MM.1S (cell line): ENCODE measurements at regions not wholly inside any gene's neighbourhood (a gene's known extent, or its start where the extent isn't known, plus 50 kb on each side); places are given as distances from the start of the nearest gene placed in this dataset.

Source experiments
- CTCF ChIP-seq: fragments of 300-600 bp; sonication (generic); IDR thresholded peaks from 2 replicates; pipeline ENCODE4 v1.5.1; 2016; ENCODE audit warnings: antibody characterized with exemption, low read length, mixed read lengths
- EZH2 ChIP-seq: fragments of 300-600 bp; sonication (generic); optimal IDR thresholded peaks from 2 replicates; pipeline ENCODE3; 2017; ENCODE audit warnings: low read depth, mild to moderate bottlenecking, antibody characterized with exemption, low read length, mixed read lengths
- EZH2phosphoT487 ChIP-seq: fragments of 300-600 bp; sonication (generic); IDR thresholded peaks from 2 replicates; pipeline ENCODE4 v1.6.1; 2018; ENCODE audit warnings: antibody characterized with exemption, low read length

- TF ChIP-seq CTCF (no peak), EZH2phosphoT487 (no peak), EZH2 (no peak)
Measured at GRCh38 chr1:70659891-70660290, 248.8 kb downstream of the CTH start.
